HepG2 (cell line): ENCODE measurements at regions not wholly inside any gene's neighbourhood (a gene's known extent, or its start where the extent isn't known, plus 50 kb on each side); places are given as distances from the start of the nearest gene placed in this dataset.

Experiments
- ADNP ChIP-seq: sonication (generic); formaldehyde crosslinking; IDR thresholded peaks from 2 replicates; pipeline ENCODE4 v1.4.0; 2020; ENCODE audit warnings: missing genetic modification reagents
- CREB1 ChIP-seq, 2 experiments: fragments of 450-650 bp in 1 of 2; IDR thresholded peaks; 2 replicates each; pipeline ENCODE4 v1.6.1; 2016 to 2017; ENCODE audit warnings: control low read depth in 1 of 2, mild to moderate bottlenecking in 1 of 2, missing compliant biosample characterization in 1 of 2, missing genetic modification characterization in 1 of 2
- PHF8 ChIP-seq: sonication (generic); formaldehyde crosslinking; IDR thresholded peaks from 2 replicates; pipeline ENCODE4 v1.5.0; 2020; ENCODE audit warnings: missing genetic modification reagents
- SOX6 ChIP-seq, 2 experiments: fragments of 450-650 bp in 1 of 2; sonication (generic) in 1 of 2; formaldehyde crosslinking in 1 of 2; IDR thresholded peaks; 2 replicates each; pipeline versions ENCODE4 v1.4.0 to v1.6.1; 2017 to 2020; ENCODE audit warnings: antibody characterized with exemption in 1 of 2, mild to moderate bottlenecking in 1 of 2, missing genetic modification reagents in 1 of 2
- ZNF616 ChIP-seq: sonication (generic); formaldehyde crosslinking; IDR thresholded peaks from 2 replicates; pipeline ENCODE4 v1.5.0; 2020; ENCODE audit warnings: low read depth, mild to moderate bottlenecking, missing genetic modification reagents

DNA sequence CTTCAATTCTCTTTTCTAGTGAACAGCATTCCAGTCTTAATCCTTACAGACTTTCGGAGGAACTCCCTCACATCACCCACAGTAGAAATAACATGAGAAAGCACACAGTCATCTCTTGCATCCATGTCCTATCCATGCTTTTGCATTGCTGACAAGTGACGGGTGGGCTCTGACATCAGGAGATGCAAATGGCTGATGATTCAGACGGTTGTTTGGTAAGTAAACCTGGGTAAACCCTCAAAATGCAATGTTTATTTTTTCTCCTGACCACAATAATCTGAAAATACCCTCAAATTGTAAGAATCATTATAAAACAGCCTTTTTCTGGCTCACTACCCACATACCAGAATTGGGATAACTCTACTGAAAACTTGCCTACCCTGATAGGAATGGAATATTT, 792.0 kb downstream of the MAFB start:
- TF ChIP-seq ADNP: no peak
- no peak for TF ChIP-seq PHF8 (CRISPR knock-in tag)
- TF ChIP-seq ZNF616 (CRISPR knock-in tag): no peak
- TF ChIP-seq SOX6 (IDR thresholded peaks at IDR 0.05): no peak
- no peak for TF ChIP-seq SOX6 (CRISPR knock-in tag; IDR thresholded peaks at IDR 0.05)
- no peak for TF ChIP-seq CREB1 (IDR thresholded peaks at IDR 0.05)
- no peak for TF ChIP-seq CREB1 (CRISPR knock-in tag; IDR thresholded peaks at IDR 0.05)
